ENCODE measurements at regions not wholly inside any gene's neighbourhood (a gene's known extent, or its start where the extent isn't known, plus 50 kb on each side); places are given as distances from the start of the nearest gene placed in this dataset.

GRCh38 chr22:27436591-27436990 lies 365.0 kb downstream of the MN1 start:
- H3K4me2 ChIP-seq (ENCODE audit: insufficient read depth, insufficient read length, low read length) = no peak overlapping the region
- H3K18ac ChIP-seq (ENCODE audit: insufficient read length, low read depth, low read length) = no peak overlapping the region
- no peaks in the 10 kb centered on the region for H3K79me2 ChIP-seq (ENCODE audit: insufficient read depth, low read length)
- no peak overlapping the region; the same call in 1 of the 2 replicates for H3K14ac ChIP-seq (ENCODE audit: insufficient read depth, low read length)
- no peak overlapping the region for H2BK12ac ChIP-seq (ENCODE audit: insufficient read length, low read depth, low read length)
- WGBS (ENCODE audit: extremely low coverage, insufficient read length, low lambda C conversion rate) = no CpG with 5 or more reads among the region's 7 CpGs
- no peaks in the 10 kb centered on the region for H3K23me2 ChIP-seq (ENCODE audit: insufficient read length, low read depth, low read length, poor library complexity, severe bottlenecking)
- no peak overlapping the region for H2AK5ac ChIP-seq (ENCODE audit: insufficient read length, low read length)
- H3K27me3 ChIP-seq (ENCODE audit: insufficient read depth, low read length) = no peaks in the 10 kb centered on the region
- no peak overlapping the region for H2BK20ac ChIP-seq (ENCODE audit: low read depth, low read length, poor library complexity, severe bottlenecking)
- no peak overlapping the region for H3K4me3 Mint-ChIP-seq
- no peaks in the 10 kb centered on the region for H3K9me3 ChIP-seq (ENCODE audit: control insufficient read depth, low read depth, low read length)
- no peak overlapping the region for H3K27ac ChIP-seq (ENCODE audit: insufficient read length, low read depth, low read length)
- no peak overlapping the region for H3K23ac ChIP-seq (ENCODE audit: insufficient read length, low read depth, low read length)
- H2BK5ac ChIP-seq (ENCODE audit: insufficient read length, low read length) = no peak overlapping the region
- no peak overlapping the region for H3T11ph ChIP-seq (ENCODE audit: low read length)
- H2AFZ ChIP-seq (ENCODE audit: low read length) = no peak overlapping the region
- H3K9ac ChIP-seq (ENCODE audit: extremely low read depth, insufficient read length, low read length) = no peak overlapping the region
- H4K5ac ChIP-seq (ENCODE audit: insufficient read length, low read depth, low read length) = no peak overlapping the region
- H3K36me3 Mint-ChIP-seq (ENCODE audit: insufficient read depth in 1 of 3, low read depth in 3 of 3) = peaks cover 0 to 12% (median 3%) of the 10 kb centered on the region in 3 experiments; a peak in 4 of 7 replicates
- no peak overlapping the region for H2BK120ac ChIP-seq (ENCODE audit: low read depth, low read length, poor library complexity, severe bottlenecking)
- peaks cover 11 to 12% of the 10 kb centered on the region in 2 experiments for H3K9me3 Mint-ChIP-seq
- H4K91ac ChIP-seq (ENCODE audit: insufficient read length, low read depth, low read length) = no peak overlapping the region
- no peak overlapping the region for H4K8ac ChIP-seq (replicated peaks; ENCODE audit: insufficient read length, low read depth, low read length)
- H3K4ac ChIP-seq (ENCODE audit: low read depth, low read length) = no peak overlapping the region
- no peak for DNase-seq
- H3K56ac ChIP-seq (ENCODE audit: insufficient read length, low read depth, low read length) = no peak overlapping the region
- no peak overlapping the region for H3K27ac Mint-ChIP-seq
- no peaks in the 10 kb centered on the region for H3K79me1 ChIP-seq (ENCODE audit: insufficient read depth, low read depth, low read length, poor library complexity, severe bottlenecking)
- H3K4me1 ChIP-seq (ENCODE audit: insufficient read depth, low read length) = no peaks in the 10 kb centered on the region; the same call in 1 of the 2 replicates
- no peak overlapping the region for H2BK15ac ChIP-seq (ENCODE audit: low read depth, low read length)
- peaks cover 35 to 55% of the 10 kb centered on the region in 2 experiments for H3K4me1 Mint-ChIP-seq
- no peak for TF ChIP-seq CTCF (conservative IDR thresholded peaks at IDR 0.05)
- peaks cover 7% of the 10 kb centered on the region for H4K20me1 ChIP-seq (ENCODE audit: control insufficient read depth, insufficient read depth, insufficient read length)
- H3K27me3 Mint-ChIP-seq (ENCODE audit: low read depth) = peaks cover 7% of the 10 kb centered on the region
